ENCODE measurements at regions not wholly inside any gene's neighbourhood (a gene's known extent, or its start where the extent isn't known, plus 50 kb on each side); places are given as distances from the start of the nearest gene placed in this dataset.

- no peaks in the 10 kb centered on the region for H3K27me3 ChIP-seq (ENCODE audit: low read depth)
- DNase-seq (ENCODE audit: low spot score in 2 of 2): no peak
- in situ Hi-C loops (cut with MboI; ENCODE audit: low sequenced_read_pairs): no loop called here
- H3K9me3 ChIP-seq: no peaks in the 10 kb centered on the region
- H3K36me3 ChIP-seq (replicated peaks): no peaks in the 10 kb centered on the region
- H3K4me3 ChIP-seq: no peak overlapping the region
- no peaks in the 10 kb centered on the region for H3K4me1 ChIP-seq
These were observed 592.9 kb upstream of the C9orf72 start for GRCh38 chr9:28166179-28166578.

- Histone ChIP-seq H3K4me3 (no peak overlapping the region), H3K4me1 (no peaks in the 10 kb centered on the region), H3K9me3 (no peaks in the 10 kb centered on the region), H3K36me3 (replicated peaks) (no peaks in the 10 kb centered on the region), H3K27me3 (ENCODE audit: low read depth) (no peaks in the 10 kb centered on the region)
- in situ Hi-C loops (cut with MboI; ENCODE audit: low sequenced_read_pairs): no loop called here
- no peak for DNase-seq (ENCODE audit: low spot score in 2 of 2)
These were observed 603.9 kb upstream of the C9orf72 start for GRCh38 chr9:28177142-28177541.

- Histone ChIP-seq H3K9me3 (no peaks in the 10 kb centered on the region), H3K4me1 (no peaks in the 10 kb centered on the region), H3K27me3 (ENCODE audit: low read depth) (no peaks in the 10 kb centered on the region), H3K36me3 (replicated peaks) (no peaks in the 10 kb centered on the region), H3K4me3 (no peak overlapping the region)
- DNase-seq (ENCODE audit: low spot score in 2 of 2): no peak
- in situ Hi-C loops (cut with MboI; ENCODE audit: low sequenced_read_pairs): no loop called here
These were observed 604.6 kb upstream of the C9orf72 start for GRCh38 chr9:28177925-28178324.

- Histone ChIP-seq H3K4me1 (no peaks in the 10 kb centered on the region), H3K27me3 (ENCODE audit: low read depth) (no peaks in the 10 kb centered on the region), H3K4me3 (no peak overlapping the region), H3K9me3 (no peaks in the 10 kb centered on the region), H3K36me3 (replicated peaks) (no peaks in the 10 kb centered on the region)
- in situ Hi-C loops (cut with MboI; ENCODE audit: low sequenced_read_pairs): no loop called here
- no peak for DNase-seq (ENCODE audit: low spot score in 2 of 2)
These were observed 606.6 kb upstream of the C9orf72 start for GRCh38 chr9:28179893-28180292.

GRCh38 chr9:28190981-28191380 lies 617.7 kb upstream of the C9orf72 start:
- in situ Hi-C loops (cut with MboI; ENCODE audit: low sequenced_read_pairs): no loop called here
- no peaks in the 10 kb centered on the region for H3K27me3 ChIP-seq (ENCODE audit: low read depth)
- no peaks in the 10 kb centered on the region for H3K4me1 ChIP-seq
- H3K36me3 ChIP-seq (replicated peaks): no peaks in the 10 kb centered on the region
- H3K4me3 ChIP-seq: no peak overlapping the region
- H3K9me3 ChIP-seq: no peaks in the 10 kb centered on the region
- no peak for DNase-seq (ENCODE audit: low spot score in 2 of 2)

- no peak for DNase-seq (ENCODE audit: low spot score in 2 of 2)
- in situ Hi-C loops (cut with MboI; ENCODE audit: low sequenced_read_pairs): no loop called here
- Histone ChIP-seq H3K27me3 (ENCODE audit: low read depth) (no peaks in the 10 kb centered on the region), H3K4me3 (no peak overlapping the region), H3K4me1 (no peaks in the 10 kb centered on the region), H3K9me3 (no peaks in the 10 kb centered on the region), H3K36me3 (replicated peaks) (no peaks in the 10 kb centered on the region)
These were observed 624.4 kb upstream of the C9orf72 start for GRCh38 chr9:28197653-28198052.

GRCh38 chr9:28203036-28203435 lies 629.8 kb upstream of the C9orf72 start:
- Histone ChIP-seq H3K27me3 (ENCODE audit: low read depth) (no peaks in the 10 kb centered on the region), H3K4me3 (no peak overlapping the region), H3K9me3 (no peaks in the 10 kb centered on the region), H3K36me3 (replicated peaks) (no peaks in the 10 kb centered on the region), H3K4me1 (no peaks in the 10 kb centered on the region)
- DNase-seq (ENCODE audit: low spot score in 2 of 2): no peak
- in situ Hi-C loops (cut with MboI; ENCODE audit: low sequenced_read_pairs): no loop called here

- H3K4me3 ChIP-seq: no peak overlapping the region
- no peaks in the 10 kb centered on the region for H3K4me1 ChIP-seq
- DNase-seq (ENCODE audit: low spot score in 2 of 2): no peak
- in situ Hi-C loops (cut with MboI; ENCODE audit: low sequenced_read_pairs): no loop called here
- H3K9me3 ChIP-seq: no peaks in the 10 kb centered on the region
- H3K27me3 ChIP-seq (ENCODE audit: low read depth): no peaks in the 10 kb centered on the region
- no peaks in the 10 kb centered on the region for H3K36me3 ChIP-seq (replicated peaks)
These were observed 633.0 kb upstream of the C9orf72 start for GRCh38 chr9:28206280-28206679.

GRCh38 chr9:28207657-28208056 lies 634.4 kb upstream of the C9orf72 start:
- Histone ChIP-seq H3K27me3 (ENCODE audit: low read depth) (no peaks in the 10 kb centered on the region), H3K36me3 (replicated peaks) (no peaks in the 10 kb centered on the region), H3K4me3 (no peak overlapping the region), H3K9me3 (no peaks in the 10 kb centered on the region), H3K4me1 (no peaks in the 10 kb centered on the region)
- no peak for DNase-seq (ENCODE audit: low spot score in 2 of 2)
- in situ Hi-C loops (cut with MboI; ENCODE audit: low sequenced_read_pairs): no loop called here

- in situ Hi-C loops (cut with MboI; ENCODE audit: low sequenced_read_pairs): no loop called here
- Histone ChIP-seq H3K27me3 (ENCODE audit: low read depth) (no peaks in the 10 kb centered on the region), H3K4me1 (no peaks in the 10 kb centered on the region), H3K36me3 (replicated peaks) (no peaks in the 10 kb centered on the region), H3K4me3 (no peak overlapping the region), H3K9me3 (no peaks in the 10 kb centered on the region)
- no peak for DNase-seq (ENCODE audit: low spot score in 2 of 2)
These were observed 635.8 kb upstream of the C9orf72 start for GRCh38 chr9:28209130-28209529.

- Histone ChIP-seq H3K36me3 (replicated peaks) (no peaks in the 10 kb centered on the region), H3K4me1 (no peaks in the 10 kb centered on the region), H3K27me3 (ENCODE audit: low read depth) (no peaks in the 10 kb centered on the region), H3K9me3 (no peaks in the 10 kb centered on the region), H3K4me3 (no peak overlapping the region)
- DNase-seq (ENCODE audit: low spot score in 2 of 2): no peak
- in situ Hi-C loops (cut with MboI; ENCODE audit: low sequenced_read_pairs): no loop called here
These were observed 639.7 kb upstream of the C9orf72 start for GRCh38 chr9:28212979-28213378.

- in situ Hi-C loops (cut with MboI; ENCODE audit: low sequenced_read_pairs): no loop called here
- H3K4me1 ChIP-seq: no peaks in the 10 kb centered on the region
- no peak overlapping the region for H3K4me3 ChIP-seq
- H3K9me3 ChIP-seq: no peaks in the 10 kb centered on the region
- H3K36me3 ChIP-seq (replicated peaks): no peaks in the 10 kb centered on the region
- no peaks in the 10 kb centered on the region for H3K27me3 ChIP-seq (ENCODE audit: low read depth)
- no peak for DNase-seq (ENCODE audit: low spot score in 2 of 2)
These were observed 642.4 kb upstream of the C9orf72 start for GRCh38 chr9:28215536-28216299.

GRCh38 chr9:28232686-28233085 lies 659.4 kb upstream of the C9orf72 start:
- Histone ChIP-seq H3K9me3 (no peaks in the 10 kb centered on the region), H3K4me1 (no peaks in the 10 kb centered on the region), H3K4me3 (no peak overlapping the region), H3K36me3 (replicated peaks) (no peaks in the 10 kb centered on the region), H3K27me3 (ENCODE audit: low read depth) (no peaks in the 10 kb centered on the region)
- in situ Hi-C loops (cut with MboI; ENCODE audit: low sequenced_read_pairs): no loop called here
- DNase-seq (ENCODE audit: low spot score in 2 of 2): no peak

- no peak for DNase-seq (ENCODE audit: low spot score in 2 of 2)
- Histone ChIP-seq H3K4me3 (no peak overlapping the region), H3K36me3 (replicated peaks) (no peaks in the 10 kb centered on the region), H3K9me3 (no peaks in the 10 kb centered on the region), H3K27me3 (ENCODE audit: low read depth) (no peaks in the 10 kb centered on the region), H3K4me1 (no peaks in the 10 kb centered on the region)
- in situ Hi-C loops (cut with MboI; ENCODE audit: low sequenced_read_pairs): no loop called here
These were observed 661.0 kb upstream of the C9orf72 start for GRCh38 chr9:28234133-28234893.

All from HAP-1 (cell line).